ENCODE measurements at regions not wholly inside any gene's neighbourhood (a gene's known extent, or its start where the extent isn't known, plus 50 kb on each side); places are given as distances from the start of the nearest gene placed in this dataset.

DNA sequence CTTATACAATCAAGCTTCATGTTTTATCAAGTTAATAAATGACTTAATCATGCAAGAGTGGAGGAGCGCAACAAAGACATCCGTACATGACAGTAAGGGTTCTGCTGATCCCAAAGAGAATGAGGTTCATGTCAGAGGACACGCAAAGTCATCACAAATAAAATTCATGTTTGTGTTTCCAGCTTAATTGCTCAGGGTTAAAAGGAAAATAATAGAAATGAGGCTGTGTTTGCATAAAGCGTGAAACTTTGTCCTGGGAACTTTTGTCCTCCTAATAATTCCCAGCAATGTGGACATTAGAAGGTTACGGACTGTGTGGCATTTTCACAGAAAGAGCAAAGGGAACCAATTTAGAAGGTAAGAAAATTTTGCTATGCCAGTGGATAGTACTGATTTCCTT lies 237.3 kb downstream of the INHBA start:
- TF ChIP-seq, protein P1, sequence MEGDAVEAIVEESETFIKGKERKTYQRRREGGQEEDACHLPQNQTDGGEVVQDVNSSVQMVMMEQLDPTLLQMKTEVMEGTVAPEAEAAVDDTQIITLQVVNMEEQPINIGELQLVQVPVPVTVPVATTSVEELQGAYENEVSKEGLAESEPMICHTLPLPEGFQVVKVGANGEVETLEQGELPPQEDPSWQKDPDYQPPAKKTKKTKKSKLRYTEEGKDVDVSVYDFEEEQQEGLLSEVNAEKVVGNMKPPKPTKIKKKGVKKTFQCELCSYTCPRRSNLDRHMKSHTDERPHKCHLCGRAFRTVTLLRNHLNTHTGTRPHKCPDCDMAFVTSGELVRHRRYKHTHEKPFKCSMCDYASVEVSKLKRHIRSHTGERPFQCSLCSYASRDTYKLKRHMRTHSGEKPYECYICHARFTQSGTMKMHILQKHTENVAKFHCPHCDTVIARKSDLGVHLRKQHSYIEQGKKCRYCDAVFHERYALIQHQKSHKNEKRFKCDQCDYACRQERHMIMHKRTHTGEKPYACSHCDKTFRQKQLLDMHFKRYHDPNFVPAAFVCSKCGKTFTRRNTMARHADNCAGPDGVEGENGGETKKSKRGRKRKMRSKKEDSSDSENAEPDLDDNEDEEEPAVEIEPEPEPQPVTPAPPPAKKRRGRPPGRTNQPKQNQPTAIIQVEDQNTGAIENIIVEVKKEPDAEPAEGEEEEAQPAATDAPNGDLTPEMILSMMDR (IDR thresholded peaks at IDR 0.05): no peak
- TF ChIP-seq POLR2A (IDR thresholded peaks at IDR 0.05): peak; percentile 53

Measured in right lobe of liver (tissue), 4 donors.